Naive thymus-derived CD4-positive, alpha-beta T cell (primary cell): ENCODE measurements at regions not wholly inside any gene's neighbourhood (a gene's known extent, or its start where the extent isn't known, plus 50 kb on each side); places are given as distances from the start of the nearest gene placed in this dataset.

Experiments used
- ATAC-seq: fragments of 150-1000 bp; cut with Tn5 transposase; 2 replicates; pipeline ENCODE4 v1.10.0; 2021; ENCODE audit warnings: mild to moderate bottlenecking, moderate library complexity
- CTCF ChIA-PET: fragments of 350-600 bp; sonication (Branson Sonifier 250); formaldehyde crosslinking; loops from one replicate; lab custom pipeline; 2021; ENCODE audit warnings: antibody characterized with exemption; lab: Charles Lee
- POLR2A ChIA-PET: fragments of 350-600 bp; sonication (Branson Sonifier 250); formaldehyde crosslinking; loops from one replicate; lab custom pipeline; 2021; ENCODE audit warnings: antibody characterized with exemption, inconsistent platforms; lab: Charles Lee
- DNase-seq, 9 donors: peaks; one replicate each; pipeline versions ENCODE4 v3.0.0 to v3.0.0-alpha.2; 2020 to 2022; ENCODE audit warnings: mixed read lengths in 1 of 9
- H3K27ac ChIP-seq: one replicate; pipeline ENCODE4 v1.7.0; 2013; ENCODE audit warnings: mild to moderate bottlenecking, low read depth, low read length, moderate library complexity
- H3K27me3 ChIP-seq, 2 donors: one replicate each; pipeline ENCODE4 v1.7.0; 2013; ENCODE audit warnings: low read length in 2 of 2, mild to moderate bottlenecking in 2 of 2, moderate library complexity in 2 of 2; ENCODE audit not compliant: control insufficient read depth in 2 of 2, insufficient read depth in 2 of 2
- H3K36me3 ChIP-seq, 3 experiments: 1 replicate in 2 of 3; 2 replicates in 1 of 3; pipeline ENCODE4 v1.7.0; 2013; ENCODE audit warnings: low read length in 3 of 3, mild to moderate bottlenecking in 3 of 3, moderate library complexity in 1 of 3; ENCODE audit not compliant: insufficient read depth in 3 of 3, control insufficient read depth in 2 of 3
- H3K4me1 ChIP-seq, 2 donors: one replicate each; pipeline ENCODE4 v1.7.0; 2013; ENCODE audit warnings: low read length in 2 of 2, mild to moderate bottlenecking in 2 of 2, moderate library complexity in 1 of 2; ENCODE audit not compliant: control insufficient read depth in 2 of 2, insufficient read depth in 2 of 2
- H3K4me3 ChIP-seq: 2 replicates; pipeline ENCODE4 v1.7.0; 2013; ENCODE audit warnings: mild to moderate bottlenecking, low read length
- H3K9me3 ChIP-seq, 3 experiments: 1 replicate in 2 of 3; 2 replicates in 1 of 3; pipeline ENCODE4 v1.7.0; 2013; ENCODE audit warnings: low read length in 3 of 3; ENCODE audit not compliant: control insufficient read depth in 2 of 3
- H3K27ac Mint-ChIP-seq, 9 donors: one replicate each; pipeline ENCODE4 v1.8.0; 2020 to 2022; ENCODE audit warnings: mixed read lengths in 9 of 9, mild to moderate bottlenecking in 8 of 9, moderate library complexity in 5 of 9, inconsistent platforms in 2 of 9
- H3K27me3 Mint-ChIP-seq, 5 donors: one replicate each; pipeline ENCODE4 v1.8.0; 2021 to 2022; ENCODE audit warnings: mixed read lengths in 5 of 5, mild to moderate bottlenecking in 1 of 5
- H3K36me3 Mint-ChIP-seq, 5 donors: one replicate each; pipeline ENCODE4 v1.8.0; 2020 to 2022; ENCODE audit warnings: mixed read lengths in 5 of 5, mild to moderate bottlenecking in 3 of 5, inconsistent platforms in 1 of 5
- H3K4me1 Mint-ChIP-seq, 7 donors: one replicate each; pipeline ENCODE4 v1.8.0; 2020 to 2022; ENCODE audit warnings: mixed read lengths in 7 of 7, mild to moderate bottlenecking in 3 of 7, inconsistent platforms in 1 of 7
- H3K4me3 Mint-ChIP-seq, 10 donors: one replicate each; pipeline ENCODE4 v1.8.0; 2020 to 2022; ENCODE audit warnings: mild to moderate bottlenecking in 10 of 10, mixed read lengths in 10 of 10, moderate library complexity in 6 of 10, inconsistent platforms in 2 of 10
- H3K9me3 Mint-ChIP-seq, 11 donors: one replicate each; pipeline ENCODE4 v1.8.0; 2020 to 2022; ENCODE audit warnings: mixed read lengths in 11 of 11, mild to moderate bottlenecking in 4 of 11, inconsistent platforms in 1 of 11, moderate library complexity in 1 of 11
- intact Hi-C, 2 donors: fragments of 100-400 bp; cut with micrococcal nuclease; formaldehyde crosslinking; loops; one replicate each; pipeline ENCODE4 v1.15.1; 2023

GRCh38 chr1:30413111-30413440 lies 310.3 kb downstream of the MATN1 start:
- H3K9me3 Mint-ChIP-seq: no peaks in the 10 kb centered on the region
- CTCF ChIA-PET: interaction anchor here (0.7 kb wide), 1 partner anchor 653 kb away, joined by 3 read pairs; no protein-coding TSS in a partner anchor
- H3K36me3 ChIP-seq: no peaks in the 10 kb centered on the region
- no peak overlapping the region for H3K27ac Mint-ChIP-seq
- H3K4me1 ChIP-seq: no peaks in the 10 kb centered on the region
- H3K27ac ChIP-seq: no peak overlapping the region
- no peak overlapping the region for H3K4me3 ChIP-seq
- no peak overlapping the region for H3K4me3 Mint-ChIP-seq
- H3K27me3 Mint-ChIP-seq: peaks cover 0 to 31% (median 9%) of the 10 kb centered on the region in 5 donors
- no peaks in the 10 kb centered on the region for H3K27me3 ChIP-seq
- H3K4me1 Mint-ChIP-seq: peaks cover 0 to 2% (median 0%) of the 10 kb centered on the region in 7 donors
- DNase-seq (no peak), ATAC-seq (no peak)
- POLR2A ChIA-PET: no interaction called here
- intact Hi-C loops: no loop called here
- no peaks in the 10 kb centered on the region for H3K9me3 ChIP-seq
- no peaks in the 10 kb centered on the region for H3K36me3 Mint-ChIP-seq

- Mint-ChIP-seq H3K27me3 (peaks cover 0 to 31% (median 9%) of the 10 kb centered on the region in 5 donors), H3K36me3 (no peaks in the 10 kb centered on the region)
Observed at GRCh38 chr1:30412241-30413110, 310.9 kb downstream of the MATN1 start.

GRCh38 chr1:30411206-30411605 lies 312.2 kb downstream of the MATN1 start:
- no peaks in the 10 kb centered on the region for H3K4me1 ChIP-seq
- Mint-ChIP-seq H3K4me1 (peaks cover 0 to 2% (median 0%) of the 10 kb centered on the region in 7 donors), H3K4me3 (no peak overlapping the region), H3K27me3 (peaks cover 0 to 29% (median 9%) of the 10 kb centered on the region in 5 donors), H3K27ac (no peak overlapping the region), H3K9me3 (no peaks in the 10 kb centered on the region), H3K36me3 (no peaks in the 10 kb centered on the region)
- no peak overlapping the region for H3K4me3 ChIP-seq
- intact Hi-C loops: no loop called here
- ATAC-seq (no peak), DNase-seq (no peak)
- H3K9me3 ChIP-seq: no peaks in the 10 kb centered on the region
- no peaks in the 10 kb centered on the region for H3K27me3 ChIP-seq
- no peak overlapping the region for H3K27ac ChIP-seq
- CTCF ChIA-PET: no interaction called here
- POLR2A ChIA-PET: no interaction called here
- no peaks in the 10 kb centered on the region for H3K36me3 ChIP-seq

More at GRCh38 chr1:30412241-30413110, 310.9 kb downstream of the MATN1 start:
- ATAC-seq (no peak), DNase-seq (no peak)
- no peak overlapping the region for H3K4me3 Mint-ChIP-seq
- intact Hi-C loops: no loop called here
- CTCF ChIA-PET: interaction anchor here (0.7 kb wide), 1 partner anchor 653 kb away, joined by 3 read pairs; no protein-coding TSS in a partner anchor
- H3K4me1 Mint-ChIP-seq: peaks cover 0 to 2% (median 0%) of the 10 kb centered on the region in 7 donors
- no peak overlapping the region for H3K27ac Mint-ChIP-seq
- Histone ChIP-seq H3K27ac (no peak overlapping the region), H3K27me3 (no peaks in the 10 kb centered on the region), H3K36me3 (no peaks in the 10 kb centered on the region), H3K4me1 (no peaks in the 10 kb centered on the region), H3K9me3 (no peaks in the 10 kb centered on the region), H3K4me3 (no peak overlapping the region)
- POLR2A ChIA-PET: no interaction called here
- H3K9me3 Mint-ChIP-seq: no peaks in the 10 kb centered on the region

- H3K27ac ChIP-seq: no peak overlapping the region
- no peaks in the 10 kb centered on the region for H3K9me3 Mint-ChIP-seq
- H3K36me3 Mint-ChIP-seq: no peaks in the 10 kb centered on the region
- H3K4me3 Mint-ChIP-seq: no peak overlapping the region
- H3K4me1 Mint-ChIP-seq: peaks cover 0 to 2% (median 0%) of the 10 kb centered on the region in 7 donors
- no peaks in the 10 kb centered on the region for H3K9me3 ChIP-seq
- H3K4me3 ChIP-seq: no peak overlapping the region
- CTCF ChIA-PET: no interaction called here
- intact Hi-C loops: no loop called here
- no peak for ATAC-seq
- H3K27me3 Mint-ChIP-seq: peaks cover 0 to 24% (median 9%) of the 10 kb centered on the region in 5 donors
- POLR2A ChIA-PET: no interaction called here
- no peaks in the 10 kb centered on the region for H3K36me3 ChIP-seq
- DNase-seq: peak in 1 of 9 donors; percentile 13
- H3K27me3 ChIP-seq: no peaks in the 10 kb centered on the region
- no peak overlapping the region for H3K27ac Mint-ChIP-seq
- H3K4me1 ChIP-seq: no peaks in the 10 kb centered on the region
Observed at GRCh38 chr1:30410153-30410851, 313.1 kb downstream of the MATN1 start.

- Histone ChIP-seq H3K27ac (no peak overlapping the region), H3K36me3 (no peaks in the 10 kb centered on the region), H3K9me3 (no peaks in the 10 kb centered on the region), H3K4me1 (no peaks in the 10 kb centered on the region), H3K27me3 (no peaks in the 10 kb centered on the region), H3K4me3 (no peak overlapping the region)
- CTCF ChIA-PET: no interaction called here
- no peaks in the 10 kb centered on the region for H3K36me3 Mint-ChIP-seq
- intact Hi-C loops: no loop called here
- H3K4me1 Mint-ChIP-seq: peaks cover 0 to 2% (median 0%) of the 10 kb centered on the region in 7 donors
- peaks cover 0 to 24% (median 9%) of the 10 kb centered on the region in 5 donors for H3K27me3 Mint-ChIP-seq
- no peak overlapping the region for H3K4me3 Mint-ChIP-seq
- DNase-seq (no peak), ATAC-seq (no peak)
- no peak overlapping the region for H3K27ac Mint-ChIP-seq
- POLR2A ChIA-PET: no interaction called here
- no peaks in the 10 kb centered on the region for H3K9me3 Mint-ChIP-seq
Observed at GRCh38 chr1:30409476-30410152, 313.8 kb downstream of the MATN1 start.

- Histone ChIP-seq H3K27ac (no peak overlapping the region), H3K36me3 (no peaks in the 10 kb centered on the region), H3K4me1 (no peaks in the 10 kb centered on the region), H3K27me3 (no peaks in the 10 kb centered on the region), H3K9me3 (no peaks in the 10 kb centered on the region), H3K4me3 (no peak overlapping the region)
- ChIA-PET CTCF (no interaction called here), POLR2A (no interaction called here)
- intact Hi-C loops: no loop called here
- Mint-ChIP-seq H3K27me3 (peaks cover 0 to 18% (median 9%) of the 10 kb centered on the region in 5 donors), H3K36me3 (no peaks in the 10 kb centered on the region), H3K4me3 (no peak overlapping the region), H3K27ac (no peak overlapping the region), H3K4me1 (peaks cover 0 to 2% (median 0%) of the 10 kb centered on the region in 7 donors), H3K9me3 (no peaks in the 10 kb centered on the region)
- DNase-seq: no peak
- ATAC-seq: no peak
Observed at GRCh38 chr1:30407865-30408580, 315.4 kb downstream of the MATN1 start.
